ENCODE measurements at regions not wholly inside any gene's neighbourhood (a gene's known extent, or its start where the extent isn't known, plus 50 kb on each side); places are given as distances from the start of the nearest gene placed in this dataset.

- ChIA-PET POLR2A (ENCODE audit: unreplicated experiment) (interaction anchor here (0.6 kb wide), 1 partner anchor 10 kb away, joined by 4 read pairs; no protein-coding TSS in a partner anchor), CTCF (interaction anchor here (0.6 kb wide), 1 partner anchor 101 kb away, joined by 3 read pairs; no protein-coding TSS in a partner anchor)
- Histone ChIP-seq H3F3A (ENCODE audit: insufficient read depth, low read depth) (peaks cover 19% of the 10 kb centered on the region; the same call in 1 of the 2 replicates), H3K36me3 (ENCODE audit: low read depth) (no peaks in the 10 kb centered on the region), H2AFZ (no peak overlapping the region), H3K9me3 (ENCODE audit: insufficient read depth, low read depth) (no peaks in the 10 kb centered on the region), H3K4me1 (replicated peaks; ENCODE audit: insufficient read depth) (peaks cover 31% of the 10 kb centered on the region), H3K4me3 (no peak overlapping the region), H3K4me2 (no peak overlapping the region), H3K27ac (no peak overlapping the region), H3K79me2 (ENCODE audit: low read depth) (no peaks in the 10 kb centered on the region), H3K9me2 (ENCODE audit: insufficient read depth) (no peaks in the 10 kb centered on the region), H3K27me3 (ENCODE audit: insufficient read depth, low read depth) (no peaks in the 10 kb centered on the region), H4K20me1 (ENCODE audit: insufficient read depth) (no peaks in the 10 kb centered on the region)
- no peak for TF ChIP-seq EZH2 (IDR thresholded peaks at IDR 0.05; ENCODE audit: low read depth)
- TF ChIP-seq, protein P1, sequence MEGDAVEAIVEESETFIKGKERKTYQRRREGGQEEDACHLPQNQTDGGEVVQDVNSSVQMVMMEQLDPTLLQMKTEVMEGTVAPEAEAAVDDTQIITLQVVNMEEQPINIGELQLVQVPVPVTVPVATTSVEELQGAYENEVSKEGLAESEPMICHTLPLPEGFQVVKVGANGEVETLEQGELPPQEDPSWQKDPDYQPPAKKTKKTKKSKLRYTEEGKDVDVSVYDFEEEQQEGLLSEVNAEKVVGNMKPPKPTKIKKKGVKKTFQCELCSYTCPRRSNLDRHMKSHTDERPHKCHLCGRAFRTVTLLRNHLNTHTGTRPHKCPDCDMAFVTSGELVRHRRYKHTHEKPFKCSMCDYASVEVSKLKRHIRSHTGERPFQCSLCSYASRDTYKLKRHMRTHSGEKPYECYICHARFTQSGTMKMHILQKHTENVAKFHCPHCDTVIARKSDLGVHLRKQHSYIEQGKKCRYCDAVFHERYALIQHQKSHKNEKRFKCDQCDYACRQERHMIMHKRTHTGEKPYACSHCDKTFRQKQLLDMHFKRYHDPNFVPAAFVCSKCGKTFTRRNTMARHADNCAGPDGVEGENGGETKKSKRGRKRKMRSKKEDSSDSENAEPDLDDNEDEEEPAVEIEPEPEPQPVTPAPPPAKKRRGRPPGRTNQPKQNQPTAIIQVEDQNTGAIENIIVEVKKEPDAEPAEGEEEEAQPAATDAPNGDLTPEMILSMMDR (conservative IDR thresholded peaks at IDR 0.05), result no peak
- DNase-seq, result peak in 1 of 2 experiments; percentile 21
- no TSS peak for BruUV-seq (replicated peaks)
- intact Hi-C loops (cut with micrococcal nuclease; ENCODE audit: unreplicated experiment), result no loop called here
Observed at GRCh38 chr2:47276061-47276460, 93.0 kb upstream of the EPCAM start.

DNA sequence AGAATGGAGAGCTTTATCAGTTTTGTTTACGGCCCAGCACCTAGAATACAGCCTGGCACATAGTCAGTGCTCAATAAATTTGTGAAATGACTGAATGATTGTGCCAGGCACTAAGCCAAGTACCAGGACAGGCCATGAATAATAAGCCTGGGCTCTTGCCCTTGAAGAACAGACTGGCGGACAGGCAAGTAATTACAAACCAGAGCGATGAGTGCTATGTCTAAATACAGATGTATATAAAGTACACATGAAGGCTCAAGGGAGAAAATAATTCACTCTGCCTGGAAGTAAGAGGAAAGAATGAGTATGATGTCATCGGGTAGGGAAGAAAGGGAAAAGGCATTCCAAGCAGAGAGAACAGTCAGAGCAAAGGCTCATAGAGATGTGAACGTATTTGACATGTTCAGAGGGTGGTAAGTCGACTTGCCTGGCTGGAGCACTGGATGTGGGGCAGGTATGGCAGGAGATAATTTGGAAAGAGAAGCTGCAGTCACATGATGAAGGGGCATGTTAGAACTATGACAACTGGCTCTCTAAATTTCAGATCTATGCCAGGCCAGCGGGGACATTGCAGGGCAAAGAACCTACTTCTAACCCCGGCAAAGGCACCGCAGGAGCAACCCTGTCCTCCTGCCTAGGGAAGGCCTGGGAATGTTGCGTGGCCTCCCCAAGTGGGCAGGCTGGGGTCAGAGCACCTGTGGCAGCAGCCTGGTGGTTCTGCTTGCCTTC lies 94.9 kb upstream of the EPCAM start:
- TF ChIP-seq, protein P1 (conservative IDR thresholded peaks at IDR 0.05), result no peak
- no peak for TF ChIP-seq EZH2 (IDR thresholded peaks at IDR 0.05; ENCODE audit: low read depth)
- H3K4me1 ChIP-seq (replicated peaks; ENCODE audit: insufficient read depth), result peaks cover 44% of the 10 kb centered on the region
- H3F3A ChIP-seq (ENCODE audit: insufficient read depth, low read depth), result peaks cover 34% of the 10 kb centered on the region
- POLR2A ChIA-PET (ENCODE audit: unreplicated experiment), result no interaction called here
- H3K27ac ChIP-seq, result no peak overlapping the region
- H3K4me2 ChIP-seq, result no peak overlapping the region
- no peaks in the 10 kb centered on the region for H3K9me3 ChIP-seq (ENCODE audit: insufficient read depth, low read depth)
- no peaks in the 10 kb centered on the region for H4K20me1 ChIP-seq (ENCODE audit: insufficient read depth)
- no peaks in the 10 kb centered on the region for H3K36me3 ChIP-seq (ENCODE audit: low read depth)
- H3K9me2 ChIP-seq (ENCODE audit: insufficient read depth), result no peaks in the 10 kb centered on the region
- no peaks in the 10 kb centered on the region for H3K27me3 ChIP-seq (ENCODE audit: insufficient read depth, low read depth)
- no peak overlapping the region for H3K4me3 ChIP-seq
- no TSS peak for BruUV-seq (replicated peaks)
- no peaks in the 10 kb centered on the region for H3K79me2 ChIP-seq (ENCODE audit: low read depth)
- H2AFZ ChIP-seq, result no peak overlapping the region
- intact Hi-C loops (cut with micrococcal nuclease; ENCODE audit: unreplicated experiment), result no loop called here
- DNase-seq, result peak in 1 of 2 experiments; percentile 33
- CTCF ChIA-PET, result no interaction called here

GRCh38 chr2:47272905-47273758 lies 96.0 kb upstream of the EPCAM start:
- Histone ChIP-seq H2AFZ (peak overlapping the region; percentile 75), H3F3A (ENCODE audit: insufficient read depth, low read depth) (peaks cover 40% of the 10 kb centered on the region), H3K9me2 (ENCODE audit: insufficient read depth) (no peaks in the 10 kb centered on the region), H3K36me3 (ENCODE audit: low read depth) (no peaks in the 10 kb centered on the region), H3K79me2 (ENCODE audit: low read depth) (no peaks in the 10 kb centered on the region), H3K27me3 (ENCODE audit: insufficient read depth, low read depth) (no peaks in the 10 kb centered on the region), H3K4me1 (replicated peaks; ENCODE audit: insufficient read depth) (peaks cover 55% of the 10 kb centered on the region), H4K20me1 (ENCODE audit: insufficient read depth) (no peaks in the 10 kb centered on the region), H3K9me3 (ENCODE audit: insufficient read depth, low read depth) (no peaks in the 10 kb centered on the region), H3K4me2 (peak overlapping the region; percentile 89), H3K27ac (peak overlapping the region; percentile 99), H3K4me3 (peak overlapping the region; percentile 56; the same call in 1 of the 2 replicates)
- peak in 1 of 2 experiments; percentile 31 for DNase-seq
- ChIA-PET POLR2A (ENCODE audit: unreplicated experiment) (no interaction called here), CTCF (interaction anchor here (0.6 kb wide), 2 partner anchors 29 to 102 kb away, joined by 3 read pairs; no protein-coding TSS in a partner anchor)
- TSS peak; percentile 73 for BruUV-seq (replicated peaks)
- no peak for TF ChIP-seq EZH2 (IDR thresholded peaks at IDR 0.05; ENCODE audit: low read depth)
- TF ChIP-seq, protein P1 (conservative IDR thresholded peaks at IDR 0.05), result no peak
- intact Hi-C loops (cut with micrococcal nuclease; ENCODE audit: unreplicated experiment), result loop anchor here (1.0 to 2.0 kb wide), 3 partner anchors 48 to 196 kb away; no protein-coding TSS in a partner anchor

All from PC-9 (cell line).